ENCODE measurements at regions not wholly inside any gene's neighbourhood (a gene's known extent, or its start where the extent isn't known, plus 50 kb on each side); places are given as distances from the start of the nearest gene placed in this dataset.

DNA sequence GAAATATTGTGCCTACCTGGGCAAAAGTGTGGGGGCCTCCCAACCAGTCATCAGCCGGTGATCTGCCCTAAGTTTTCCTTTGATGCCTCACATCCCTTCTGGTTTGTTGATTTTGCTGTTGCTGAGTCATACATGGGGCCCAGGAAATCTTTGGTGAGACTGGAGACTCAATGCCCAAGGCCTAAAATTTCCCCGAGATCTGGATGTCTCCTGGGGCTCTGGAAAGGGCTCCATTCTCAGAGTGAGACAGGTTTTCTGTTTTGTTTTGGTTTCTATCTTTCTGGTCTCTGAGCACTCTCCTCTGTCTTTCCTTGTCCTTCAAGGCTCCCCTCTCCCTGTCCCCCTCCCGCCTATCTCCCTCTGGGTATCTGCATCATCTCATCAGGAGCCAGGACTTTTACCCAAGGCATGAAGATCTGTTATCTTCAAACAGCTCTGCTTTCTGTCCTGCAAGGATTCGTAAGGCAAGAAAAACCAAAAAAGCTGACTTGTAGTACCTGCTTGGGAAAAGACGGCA is 152.8 kb upstream of the MAX start:
- Histone ChIP-seq H3K4me3 (ENCODE audit: low read length) (peak overlapping the region; percentile 24; the same call in 1 of the 2 replicates), H3K9me3 (ENCODE audit: insufficient read depth, low read depth, low read length) (peaks cover 4% of the 10 kb centered on the region; the same call in 1 of the 2 replicates), H3K27me3 (ENCODE audit: insufficient read depth, low read length) (no peaks in the 10 kb centered on the region), H3K36me3 (ENCODE audit: insufficient read depth, low read length) (no peaks in the 10 kb centered on the region), H3K9ac (ENCODE audit: low read depth, low read length) (peak overlapping the region; percentile 5; the same call in 1 of the 2 replicates), H3K4me1 (ENCODE audit: insufficient read depth, low read length) (peaks cover 17% of the 10 kb centered on the region; the same call in 1 of the 2 replicates), H3K27ac (ENCODE audit: low read depth, low read length) (peak overlapping the region; percentile 52; the same call in 1 of the 2 replicates)
- 61% methylated on average over 5 of the region's 5 CpGs for WGBS

DNA sequence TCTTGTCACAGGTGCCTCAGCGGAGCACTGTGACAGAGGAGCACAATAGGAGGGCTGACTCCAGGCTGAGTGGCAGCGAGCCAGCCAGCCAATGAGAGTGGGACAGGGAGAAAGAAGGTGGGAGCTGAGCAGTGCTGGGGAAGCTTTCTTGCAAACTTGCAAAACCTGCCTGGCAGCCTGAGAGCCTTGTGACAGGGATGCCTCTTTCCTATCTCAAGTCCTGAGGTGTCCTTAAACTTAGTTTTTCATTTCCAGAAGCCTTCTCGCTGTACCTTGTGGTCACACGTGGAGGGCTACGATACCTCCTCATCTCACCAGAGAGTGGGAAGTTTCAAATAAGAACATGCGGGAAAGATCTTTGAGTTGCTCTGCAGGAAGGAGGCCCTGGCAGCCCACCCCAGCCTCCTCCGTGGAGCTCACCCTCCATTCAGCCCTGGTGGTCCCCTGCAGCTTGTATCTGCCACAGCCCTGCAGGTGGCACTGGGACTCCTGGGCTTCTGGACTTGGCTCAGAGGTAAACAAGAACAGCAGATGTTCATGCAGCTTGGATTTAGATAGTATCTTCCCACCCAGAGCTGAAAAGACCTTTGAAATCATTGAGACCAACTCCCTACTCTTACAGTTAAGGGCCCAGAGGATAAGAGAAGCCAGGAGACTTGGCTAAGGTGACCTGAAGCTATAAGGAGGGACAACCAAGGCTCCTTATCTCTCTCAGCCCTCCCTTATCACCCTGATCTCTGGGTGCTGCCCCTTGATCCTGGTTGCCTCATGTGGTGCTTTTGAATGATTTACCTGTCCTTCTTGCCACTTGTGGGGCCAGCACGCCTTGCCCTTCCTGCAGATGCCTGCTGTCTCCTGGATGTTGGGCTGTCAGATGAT is 153.5 kb upstream of the MAX start:
- peak overlapping the region; percentile 24; the same call in 1 of the 2 replicates for H3K4me3 ChIP-seq (ENCODE audit: low read length)
- no peaks in the 10 kb centered on the region for H3K36me3 ChIP-seq (ENCODE audit: insufficient read depth, low read length)
- peak overlapping the region; percentile 29; the same call in 1 of the 2 replicates for H3K27ac ChIP-seq (ENCODE audit: low read depth, low read length)
- 44% methylated on average over 8 of the region's 8 CpGs for WGBS
- no peaks in the 10 kb centered on the region for H3K27me3 ChIP-seq (ENCODE audit: insufficient read depth, low read length)
- peaks cover 4% of the 10 kb centered on the region; the same call in 1 of the 2 replicates for H3K9me3 ChIP-seq (ENCODE audit: insufficient read depth, low read depth, low read length)
- no peak overlapping the region for H3K9ac ChIP-seq (ENCODE audit: low read depth, low read length)
- H3K4me1 ChIP-seq (ENCODE audit: insufficient read depth, low read length): peaks cover 17% of the 10 kb centered on the region; the same call in 1 of the 2 replicates

DNA sequence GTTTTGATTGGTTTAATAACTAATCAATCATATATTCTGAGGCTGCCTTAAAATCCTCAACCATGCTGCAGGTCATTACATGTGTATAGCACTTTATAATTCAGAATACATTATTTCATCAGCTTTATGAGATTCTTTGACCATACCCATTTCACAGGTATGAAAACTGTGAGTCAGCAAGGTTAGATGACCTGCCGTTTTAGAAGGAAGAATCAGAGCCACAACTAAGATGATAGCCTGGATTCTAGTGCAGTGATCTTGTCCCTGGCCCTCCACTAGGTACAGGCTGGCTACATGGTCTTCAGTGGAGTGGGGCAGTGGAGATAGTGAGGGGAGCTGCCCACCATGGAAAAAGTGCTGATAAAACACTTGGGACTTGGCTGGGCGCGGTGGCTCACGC is 154.4 kb upstream of the MAX start:
- no peaks in the 10 kb centered on the region for H3K27me3 ChIP-seq (ENCODE audit: insufficient read depth, low read length)
- peaks cover 17% of the 10 kb centered on the region; the same call in 1 of the 2 replicates for H3K4me1 ChIP-seq (ENCODE audit: insufficient read depth, low read length)
- H3K36me3 ChIP-seq (ENCODE audit: insufficient read depth, low read length): no peaks in the 10 kb centered on the region
- H3K27ac ChIP-seq (ENCODE audit: low read depth, low read length): no peak overlapping the region
- H3K9me3 ChIP-seq (ENCODE audit: insufficient read depth, low read depth, low read length): peaks cover 4% of the 10 kb centered on the region; the same call in 1 of the 2 replicates
- no peak overlapping the region for H3K4me3 ChIP-seq (ENCODE audit: low read length)
- WGBS: 96% methylated on average over 4 of the region's 4 CpGs
- no peak overlapping the region for H3K9ac ChIP-seq (ENCODE audit: low read depth, low read length)

DNA sequence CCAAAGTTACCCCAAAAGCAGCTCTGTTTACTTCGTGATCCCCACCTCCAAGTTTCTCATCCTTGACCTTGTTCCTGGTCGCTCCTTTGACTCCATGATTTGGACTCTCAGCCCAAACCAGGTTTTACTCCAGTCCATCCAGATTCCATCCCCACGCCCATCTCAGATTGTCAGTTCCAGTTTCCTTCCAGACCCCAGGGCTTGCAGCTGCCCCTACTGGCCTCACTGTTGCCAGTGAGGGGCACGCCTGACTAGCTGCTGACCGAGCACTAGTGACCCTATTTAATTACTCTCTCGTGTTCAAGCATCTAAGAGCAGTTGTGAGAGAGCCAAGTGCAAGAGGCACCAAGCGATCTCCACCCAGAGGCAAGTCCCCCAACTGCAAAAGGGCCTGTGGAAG is 155.1 kb upstream of the FUT8 start:
- Histone ChIP-seq H3K9ac (ENCODE audit: low read depth, low read length) (no peak overlapping the region), H3K4me1 (ENCODE audit: insufficient read depth, low read length) (peaks cover 17% of the 10 kb centered on the region; the same call in 1 of the 2 replicates), H3K4me3 (ENCODE audit: low read length) (no peak overlapping the region), H3K27me3 (ENCODE audit: insufficient read depth, low read length) (no peaks in the 10 kb centered on the region), H3K9me3 (ENCODE audit: insufficient read depth, low read depth, low read length) (no peaks in the 10 kb centered on the region; the same call in 1 of the 2 replicates), H3K27ac (ENCODE audit: low read depth, low read length) (no peak overlapping the region), H3K36me3 (ENCODE audit: insufficient read depth, low read length) (no peaks in the 10 kb centered on the region)
- 88% methylated on average over 7 of the region's 7 CpGs for WGBS

DNA sequence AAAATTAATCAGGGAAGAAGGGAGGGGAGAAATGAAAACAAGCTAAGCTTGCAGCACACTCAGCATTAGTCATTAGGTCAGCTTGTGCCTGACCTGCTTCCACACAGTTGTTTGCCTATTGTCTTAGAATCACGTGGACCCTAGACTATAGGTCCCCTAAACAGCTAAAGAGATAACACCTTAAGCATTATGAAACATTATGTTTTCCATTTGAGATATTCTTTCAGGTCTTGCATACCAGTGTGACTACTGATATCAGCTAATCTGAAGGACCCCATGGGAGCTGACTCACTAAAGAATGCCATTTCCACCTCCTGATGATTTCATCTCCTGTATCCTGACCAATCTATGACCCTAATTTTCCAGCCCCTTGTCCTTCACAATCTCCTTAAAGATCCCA is 154.1 kb upstream of the FUT8 start:
- no peak overlapping the region for H3K4me3 ChIP-seq (ENCODE audit: low read length)
- WGBS: 70% methylated on average over 1 of the region's 1 CpG
- no peak overlapping the region for H3K27ac ChIP-seq (ENCODE audit: low read depth, low read length)
- H3K9me3 ChIP-seq (ENCODE audit: insufficient read depth, low read depth, low read length): no peaks in the 10 kb centered on the region; the same call in 1 of the 2 replicates
- H3K4me1 ChIP-seq (ENCODE audit: insufficient read depth, low read length): peaks cover 17% of the 10 kb centered on the region; the same call in 1 of the 2 replicates
- H3K36me3 ChIP-seq (ENCODE audit: insufficient read depth, low read length): no peaks in the 10 kb centered on the region
- H3K27me3 ChIP-seq (ENCODE audit: insufficient read depth, low read length): no peaks in the 10 kb centered on the region
- no peak overlapping the region for H3K9ac ChIP-seq (ENCODE audit: low read depth, low read length)

DNA sequence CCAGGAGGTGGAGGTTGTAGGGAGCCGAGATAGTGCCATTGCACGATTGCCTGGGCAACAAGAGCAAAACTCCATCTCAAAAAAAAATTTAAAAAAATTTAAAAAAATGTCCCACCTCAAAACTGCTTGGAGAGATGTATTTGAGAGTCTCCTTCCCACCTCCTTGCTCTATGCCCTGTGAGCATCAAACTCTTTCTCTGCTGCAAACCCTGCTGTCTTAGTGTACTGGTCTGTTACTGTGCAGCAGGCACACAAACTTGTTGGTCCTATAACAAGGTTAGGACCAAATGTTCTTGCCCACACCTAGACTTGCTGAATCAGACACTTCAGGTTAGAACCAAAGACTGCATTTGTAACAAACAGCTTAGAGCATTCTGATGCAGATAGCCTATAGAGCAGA is 153.5 kb upstream of the FUT8 start:
- WGBS: no CpG with 5 or more reads among the region's 2 CpGs
- no peak overlapping the region for H3K27ac ChIP-seq (ENCODE audit: low read depth, low read length)
- no peak overlapping the region for H3K4me3 ChIP-seq (ENCODE audit: low read length)
- H3K4me1 ChIP-seq (ENCODE audit: insufficient read depth, low read length): peaks cover 17% of the 10 kb centered on the region; the same call in 1 of the 2 replicates
- H3K9ac ChIP-seq (ENCODE audit: low read depth, low read length): no peak overlapping the region
- no peaks in the 10 kb centered on the region for H3K36me3 ChIP-seq (ENCODE audit: insufficient read depth, low read length)
- H3K27me3 ChIP-seq (ENCODE audit: insufficient read depth, low read length): no peaks in the 10 kb centered on the region
- no peaks in the 10 kb centered on the region; the same call in 1 of the 2 replicates for H3K9me3 ChIP-seq (ENCODE audit: insufficient read depth, low read depth, low read length)

DNA sequence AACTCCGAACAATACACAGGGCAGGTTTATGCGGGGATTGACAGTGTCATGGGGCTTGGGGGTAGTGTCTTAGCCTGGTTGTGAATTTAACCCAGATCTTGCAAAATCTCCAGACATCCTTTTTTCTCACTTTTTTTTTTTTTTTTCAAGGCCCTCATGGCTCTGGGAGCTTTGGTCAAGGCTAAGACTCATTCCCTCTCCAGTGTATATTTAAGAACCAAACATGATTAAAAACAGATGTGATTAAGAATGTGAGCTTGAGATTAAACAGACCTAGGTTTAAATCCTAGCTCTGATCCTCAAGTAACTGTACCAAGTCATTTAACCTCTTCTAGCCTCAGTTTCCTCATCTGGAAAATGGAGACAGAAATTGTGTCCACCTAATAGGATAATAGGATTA is 151.7 kb upstream of the FUT8 start:
- no peaks in the 10 kb centered on the region for H3K27me3 ChIP-seq (ENCODE audit: insufficient read depth, low read length)
- H3K27ac ChIP-seq (ENCODE audit: low read depth, low read length): no peak overlapping the region
- no peaks in the 10 kb centered on the region for H3K36me3 ChIP-seq (ENCODE audit: insufficient read depth, low read length)
- WGBS: 98% methylated on average over 2 of the region's 2 CpGs
- H3K4me3 ChIP-seq (ENCODE audit: low read length): no peak overlapping the region
- no peak overlapping the region for H3K9ac ChIP-seq (ENCODE audit: low read depth, low read length)
- no peaks in the 10 kb centered on the region; the same call in 1 of the 2 replicates for H3K9me3 ChIP-seq (ENCODE audit: insufficient read depth, low read depth, low read length)
- H3K4me1 ChIP-seq (ENCODE audit: insufficient read depth, low read length): peaks cover 7% of the 10 kb centered on the region; the same call in 1 of the 2 replicates

DNA sequence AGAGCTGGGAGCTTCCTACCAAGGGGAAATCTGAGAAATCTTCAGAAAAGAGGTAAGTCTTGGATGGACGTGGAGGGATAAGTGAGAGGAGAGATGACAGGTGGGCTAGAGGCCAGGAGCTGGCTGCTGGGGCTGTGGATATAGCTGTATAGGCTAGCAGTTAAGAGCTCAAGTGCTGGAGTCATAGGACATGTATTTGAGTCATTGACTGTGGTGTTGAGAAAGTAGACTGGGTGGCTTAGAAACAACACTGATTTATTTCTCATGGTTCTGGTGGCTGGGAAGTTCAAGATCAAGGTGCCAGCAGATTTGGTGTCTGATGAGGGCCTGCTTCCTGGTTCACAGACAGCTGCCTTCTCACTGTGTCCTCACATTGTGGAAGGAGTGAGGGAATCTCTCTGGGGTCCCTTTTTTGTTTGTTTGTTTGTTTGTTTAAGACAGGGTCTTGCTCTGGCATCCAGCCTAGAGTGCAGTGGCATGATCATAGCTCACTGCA is 151.1 kb upstream of the FUT8 start:
- H3K36me3 ChIP-seq (ENCODE audit: insufficient read depth, low read length): no peaks in the 10 kb centered on the region
- no peak overlapping the region for H3K9ac ChIP-seq (ENCODE audit: low read depth, low read length)
- no peaks in the 10 kb centered on the region; the same call in 1 of the 2 replicates for H3K9me3 ChIP-seq (ENCODE audit: insufficient read depth, low read depth, low read length)
- no peak overlapping the region for H3K27ac ChIP-seq (ENCODE audit: low read depth, low read length)
- H3K4me1 ChIP-seq (ENCODE audit: insufficient read depth, low read length): no peaks in the 10 kb centered on the region; the same call in 1 of the 2 replicates
- no peaks in the 10 kb centered on the region for H3K27me3 ChIP-seq (ENCODE audit: insufficient read depth, low read length)
- no peak overlapping the region for H3K4me3 ChIP-seq (ENCODE audit: low read length)
- WGBS: 84% methylated on average over 1 of the region's 1 CpG

DNA sequence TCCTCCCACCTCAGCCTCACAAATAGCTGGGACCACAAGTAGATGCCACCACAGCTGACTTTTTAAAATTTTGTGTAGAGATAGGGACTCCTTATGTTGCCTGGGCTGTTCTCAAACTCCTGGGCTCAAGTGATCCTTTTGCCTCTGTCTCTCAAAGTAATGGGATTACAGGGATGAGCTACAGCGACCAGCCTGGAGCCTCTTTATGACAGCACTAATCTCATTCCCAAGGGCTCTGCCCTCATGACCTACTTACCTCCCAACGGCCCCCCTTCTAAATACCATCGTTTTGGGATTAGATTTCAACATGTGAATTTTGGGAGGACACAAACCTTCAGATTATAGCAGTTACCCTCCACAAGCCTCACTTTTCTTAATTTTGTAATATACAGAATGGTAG is 150.6 kb upstream of the FUT8 start:
- H3K9me3 ChIP-seq (ENCODE audit: insufficient read depth, low read depth, low read length): no peaks in the 10 kb centered on the region; the same call in 1 of the 2 replicates
- no peak overlapping the region for H3K4me3 ChIP-seq (ENCODE audit: low read length)
- H3K4me1 ChIP-seq (ENCODE audit: insufficient read depth, low read length): no peaks in the 10 kb centered on the region
- 89% methylated on average over 1 of the region's 3 CpGs for WGBS
- H3K36me3 ChIP-seq (ENCODE audit: insufficient read depth, low read length): no peaks in the 10 kb centered on the region
- H3K27ac ChIP-seq (ENCODE audit: low read depth, low read length): no peak overlapping the region
- no peaks in the 10 kb centered on the region for H3K27me3 ChIP-seq (ENCODE audit: insufficient read depth, low read length)
- H3K9ac ChIP-seq (ENCODE audit: low read depth, low read length): no peak overlapping the region

DNA sequence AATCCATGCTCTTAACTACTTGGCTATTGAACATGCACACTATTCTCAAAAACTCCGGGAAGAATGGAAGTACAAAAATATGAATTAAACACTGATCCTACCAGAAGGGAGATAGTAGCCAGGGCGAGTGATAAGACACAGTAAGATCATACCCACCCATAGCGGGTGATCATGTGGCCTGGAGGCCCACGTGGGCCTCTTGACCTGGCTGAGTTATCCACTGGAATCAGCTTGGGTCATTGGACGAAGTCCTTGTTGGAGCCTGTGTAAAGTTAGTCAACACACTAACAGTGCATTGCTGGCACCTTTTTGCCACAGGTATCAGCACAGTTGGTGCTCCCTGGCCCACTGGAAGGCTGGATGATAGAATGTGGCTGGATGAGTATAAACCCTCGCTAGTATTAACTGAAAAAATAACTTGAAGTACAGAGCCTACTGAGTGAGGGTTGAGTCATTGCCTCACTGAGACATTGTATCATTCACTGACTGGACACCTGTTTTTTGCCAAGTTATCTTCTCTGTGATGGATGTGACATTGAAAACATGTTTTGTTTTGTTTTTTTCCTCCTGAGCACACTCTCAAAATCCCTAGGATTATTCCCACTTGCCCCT is 149.2 kb upstream of the FUT8 start:
- 96% methylated on average over 6 of the region's 6 CpGs for WGBS
- Histone ChIP-seq H3K27ac (ENCODE audit: low read depth, low read length) (no peak overlapping the region), H3K27me3 (ENCODE audit: insufficient read depth, low read length) (no peaks in the 10 kb centered on the region), H3K36me3 (ENCODE audit: insufficient read depth, low read length) (no peaks in the 10 kb centered on the region), H3K4me1 (ENCODE audit: insufficient read depth, low read length) (no peaks in the 10 kb centered on the region), H3K4me3 (ENCODE audit: low read length) (no peak overlapping the region), H3K9ac (ENCODE audit: low read depth, low read length) (no peak overlapping the region), H3K9me3 (ENCODE audit: insufficient read depth, low read depth, low read length) (no peaks in the 10 kb centered on the region; the same call in 1 of the 2 replicates)

DNA sequence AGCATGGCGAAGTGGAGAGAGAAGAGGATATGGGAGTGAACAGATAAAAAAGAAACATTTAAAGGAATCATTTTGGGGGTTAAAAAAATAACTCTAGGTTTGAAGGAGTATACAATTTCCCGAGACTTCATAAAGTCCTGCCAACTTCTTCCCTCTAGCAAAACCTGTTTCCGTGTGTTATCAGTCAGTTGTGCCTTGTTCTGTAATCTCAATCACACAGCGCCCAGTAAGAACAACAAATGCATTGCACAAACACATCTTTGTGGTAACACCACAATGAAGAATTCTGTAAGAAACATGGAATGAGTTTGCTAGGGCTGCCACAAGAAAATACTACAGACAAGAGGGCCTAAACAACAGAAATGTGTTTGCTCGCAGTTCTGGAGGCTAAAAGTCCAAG is 144.7 kb upstream of the FUT8 start:
- no peaks in the 10 kb centered on the region for H3K4me1 ChIP-seq (ENCODE audit: insufficient read depth, low read length)
- no peak overlapping the region for H3K4me3 ChIP-seq (ENCODE audit: low read length)
- WGBS: 89% methylated on average over 5 of the region's 5 CpGs
- no peaks in the 10 kb centered on the region for H3K27me3 ChIP-seq (ENCODE audit: insufficient read depth, low read length)
- H3K36me3 ChIP-seq (ENCODE audit: insufficient read depth, low read length): no peaks in the 10 kb centered on the region
- no peaks in the 10 kb centered on the region for H3K9me3 ChIP-seq (ENCODE audit: insufficient read depth, low read depth, low read length)
- no peak overlapping the region for H3K27ac ChIP-seq (ENCODE audit: low read depth, low read length)
- H3K9ac ChIP-seq (ENCODE audit: low read depth, low read length): no peak overlapping the region

Measured in HUES64 (cell line).